Epithelial cell of esophagus (primary cell): ENCODE measurements at regions not wholly inside any gene's neighbourhood (a gene's known extent, or its start where the extent isn't known, plus 50 kb on each side); places are given as distances from the start of the nearest gene placed in this dataset.

Experiments
- DNase-seq: peaks from one replicate; pipeline ENCODE4 v3.0.0; 2010; ENCODE audit warnings: low read depth
- H3K4me3 ChIP-seq: 2 replicates; pipeline ENCODE4 v1.5.1; 2011; ENCODE audit warnings: mild to moderate bottlenecking, low read length, control low read depth
- TF ChIP-seq, protein P1 (sequence below): IDR thresholded peaks from 2 replicates; pipeline ENCODE4 v1.5.1; 2011; ENCODE audit warnings: low read depth, mild to moderate bottlenecking, low read length, control low read depth, inconsistent platforms; ENCODE audit not compliant: insufficient read depth; ENCODE audit errors: missing control alignments

GRCh38 chr5:122586351-122586750 lies 188.5 kb upstream of the SNX2 start:
- DNase-seq: no peak
- TF ChIP-seq, protein P1, sequence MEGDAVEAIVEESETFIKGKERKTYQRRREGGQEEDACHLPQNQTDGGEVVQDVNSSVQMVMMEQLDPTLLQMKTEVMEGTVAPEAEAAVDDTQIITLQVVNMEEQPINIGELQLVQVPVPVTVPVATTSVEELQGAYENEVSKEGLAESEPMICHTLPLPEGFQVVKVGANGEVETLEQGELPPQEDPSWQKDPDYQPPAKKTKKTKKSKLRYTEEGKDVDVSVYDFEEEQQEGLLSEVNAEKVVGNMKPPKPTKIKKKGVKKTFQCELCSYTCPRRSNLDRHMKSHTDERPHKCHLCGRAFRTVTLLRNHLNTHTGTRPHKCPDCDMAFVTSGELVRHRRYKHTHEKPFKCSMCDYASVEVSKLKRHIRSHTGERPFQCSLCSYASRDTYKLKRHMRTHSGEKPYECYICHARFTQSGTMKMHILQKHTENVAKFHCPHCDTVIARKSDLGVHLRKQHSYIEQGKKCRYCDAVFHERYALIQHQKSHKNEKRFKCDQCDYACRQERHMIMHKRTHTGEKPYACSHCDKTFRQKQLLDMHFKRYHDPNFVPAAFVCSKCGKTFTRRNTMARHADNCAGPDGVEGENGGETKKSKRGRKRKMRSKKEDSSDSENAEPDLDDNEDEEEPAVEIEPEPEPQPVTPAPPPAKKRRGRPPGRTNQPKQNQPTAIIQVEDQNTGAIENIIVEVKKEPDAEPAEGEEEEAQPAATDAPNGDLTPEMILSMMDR: no peak

DNA sequence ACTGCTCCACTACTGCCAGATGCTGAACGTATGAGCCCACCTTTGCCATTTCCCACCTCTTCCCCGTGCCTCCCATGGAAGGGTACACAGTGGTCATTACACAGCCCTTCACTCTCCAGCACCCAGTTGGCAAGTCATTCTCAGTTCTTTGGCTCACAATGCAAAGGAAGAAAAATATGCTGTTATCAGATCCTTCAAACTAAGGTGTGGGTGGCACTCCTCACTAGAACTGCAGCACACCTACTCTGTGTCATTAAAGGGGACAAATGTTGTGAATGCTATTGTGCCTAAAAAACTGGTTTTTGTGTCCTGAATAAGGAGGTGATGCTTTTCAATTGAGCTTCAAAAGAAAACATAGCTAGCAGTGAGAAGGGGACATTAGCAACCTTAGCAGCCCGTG lies 183.1 kb upstream of the SNX2 start:
- DNase-seq: no peak
- TF ChIP-seq, protein P1: no peak
- no peak overlapping the region for H3K4me3 ChIP-seq

More at GRCh38 chr5:122586351-122586750, 188.5 kb upstream of the SNX2 start:
- no peak overlapping the region for H3K4me3 ChIP-seq

DNA sequence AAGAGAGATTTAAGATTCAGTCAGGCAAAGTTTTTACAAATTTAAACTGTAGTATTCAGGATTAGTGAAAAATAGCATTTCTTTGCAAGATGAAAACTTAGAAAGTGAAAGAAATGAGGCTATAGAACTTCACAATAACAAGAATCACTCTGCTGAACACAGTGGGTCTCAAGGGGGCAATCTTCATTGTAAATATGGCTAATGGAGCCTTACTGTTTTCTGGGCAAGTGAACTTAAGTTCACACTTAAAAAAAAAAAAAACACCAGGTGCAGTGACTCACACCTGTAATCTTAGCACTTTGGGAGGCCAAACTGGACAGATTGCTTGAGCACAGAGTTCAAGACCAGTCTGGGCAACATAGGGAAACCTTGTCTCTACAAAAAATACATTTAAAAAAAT lies 175.9 kb upstream of the SNX2 start:
- TF ChIP-seq, protein P1: no peak
- H3K4me3 ChIP-seq: no peak overlapping the region
- no peak for DNase-seq

DNA sequence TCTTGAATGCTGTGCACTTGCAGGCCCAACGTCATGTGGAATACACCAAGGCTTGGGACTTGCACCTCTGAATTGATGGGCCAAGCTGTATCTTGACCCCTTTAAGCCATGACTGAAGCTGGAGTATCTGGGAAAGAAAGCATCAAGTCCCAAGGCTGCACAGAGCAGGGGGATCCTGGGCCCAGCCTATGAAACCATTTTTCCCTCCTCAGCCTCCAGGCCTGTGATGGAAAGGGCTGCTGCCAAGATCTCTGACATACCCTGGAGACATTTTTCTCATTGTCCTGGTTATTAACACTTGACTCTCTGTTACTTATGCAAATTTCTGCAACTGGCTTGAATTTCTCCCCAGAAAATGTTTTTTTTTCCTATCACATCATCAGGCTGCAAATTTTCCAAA lies 174.0 kb upstream of the SNX2 start:
- no peak for DNase-seq
- TF ChIP-seq, protein P1: no peak
- no peak overlapping the region for H3K4me3 ChIP-seq

DNA sequence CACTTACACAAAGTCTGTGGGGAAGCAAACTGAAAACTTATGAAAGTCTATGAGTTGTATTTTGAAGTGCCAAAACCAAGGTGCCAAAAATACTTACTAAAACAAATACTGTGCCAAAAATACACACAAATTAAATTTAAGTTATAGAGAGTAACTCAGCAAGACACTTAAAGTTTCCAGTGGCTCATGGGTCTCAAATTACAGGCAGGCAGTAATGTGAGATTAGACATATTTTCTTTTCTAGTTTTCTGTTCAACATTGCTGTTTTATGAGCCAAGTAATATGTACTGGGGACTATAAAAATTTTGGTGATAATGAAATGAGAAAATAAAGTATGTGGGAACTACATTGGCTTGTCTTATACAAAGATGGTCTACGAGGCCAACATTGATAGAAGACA lies 172.2 kb upstream of the SNX2 start:
- TF ChIP-seq, protein P1: no peak
- H3K4me3 ChIP-seq: no peak overlapping the region
- no peak for DNase-seq

DNA sequence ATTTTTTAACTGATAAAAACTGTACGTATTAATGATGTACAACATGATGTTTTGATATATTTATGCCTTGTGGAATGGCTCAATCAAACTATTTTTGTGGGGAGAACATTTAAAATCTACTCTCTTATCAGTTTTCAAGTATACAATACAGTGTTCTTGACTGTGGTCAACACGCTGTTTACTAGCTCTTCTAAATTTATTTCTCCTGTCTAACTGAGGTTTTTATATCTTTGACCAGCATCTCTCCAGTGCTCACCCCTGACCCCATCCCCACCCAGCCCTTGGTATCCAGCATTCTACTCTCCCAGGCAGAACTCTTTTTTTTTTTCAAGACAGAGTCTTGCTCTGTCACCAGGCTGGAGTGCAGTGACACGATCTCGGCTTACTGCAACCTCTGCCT lies 169.6 kb upstream of the SNX2 start:
- H3K4me3 ChIP-seq: no peak overlapping the region
- TF ChIP-seq, protein P1: no peak
- DNase-seq: no peak

DNA sequence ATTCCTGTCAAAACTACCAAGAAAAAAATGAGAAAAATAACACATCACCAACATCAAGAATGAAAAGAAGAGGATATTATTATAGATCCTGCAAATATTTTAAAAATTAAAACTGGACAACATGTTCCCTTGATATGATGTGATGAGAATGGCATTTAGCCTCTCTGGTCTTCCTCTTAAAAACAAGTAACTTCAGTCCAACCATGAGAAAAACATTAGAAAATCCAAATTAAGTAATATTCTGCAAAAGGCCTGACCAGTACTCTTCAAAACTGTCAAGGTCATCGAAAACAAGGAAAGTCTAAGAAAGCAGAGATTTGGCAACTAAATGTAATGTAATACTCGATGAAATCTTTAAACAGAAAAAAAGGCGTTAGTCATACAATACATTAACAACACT lies 167.1 kb upstream of the SNX2 start:
- no peak for DNase-seq
- no peak overlapping the region for H3K4me3 ChIP-seq
- TF ChIP-seq, protein P1: no peak
